Natural killer cell (primary cell): ENCODE measurements at regions not wholly inside any gene's neighbourhood (a gene's known extent, or its start where the extent isn't known, plus 50 kb on each side); places are given as distances from the start of the nearest gene placed in this dataset.

Source experiments
- ATAC-seq, 3 donors: fragments of 150-1000 bp in 2 of 3; fragments of 200-7000 bp in 1 of 3; cut with Tn5 transposase; 1 replicate in 1 of 3; 2 replicates in 2 of 3; pipeline ENCODE4 v1.10.0; 2021; ENCODE audit warnings: mild to moderate bottlenecking in 2 of 3, moderate library complexity in 2 of 3
- DNase-seq, 2 donors: peaks; one replicate each; pipeline versions ENCODE4 v3.0.0 to v3.0.0-alpha.2; 2013 to 2021; ENCODE audit warnings: mixed read lengths in 1 of 2
- H3K27ac ChIP-seq: one replicate; pipeline ENCODE4 v1.5.1; 2013; ENCODE audit warnings: mild to moderate bottlenecking, low read length
- H3K27me3 ChIP-seq: one replicate; pipeline ENCODE4 v1.6.1; 2013; ENCODE audit warnings: low read length; ENCODE audit not compliant: control insufficient read depth, insufficient read depth
- H3K36me3 ChIP-seq: one replicate; pipeline ENCODE4 v1.6.1; 2013; ENCODE audit warnings: low read length; ENCODE audit not compliant: control insufficient read depth, insufficient read depth
- H3K4me1 ChIP-seq: one replicate; pipeline ENCODE4 v1.6.1; 2013; ENCODE audit warnings: low read length; ENCODE audit not compliant: control insufficient read depth, insufficient read depth
- H3K4me3 ChIP-seq: one replicate; pipeline ENCODE4 v1.5.1; 2013; ENCODE audit warnings: low read length
- H3K9me3 ChIP-seq: one replicate; pipeline ENCODE4 v1.6.1; 2013; ENCODE audit warnings: low read length; ENCODE audit not compliant: control insufficient read depth, insufficient read depth
- H3K27ac Mint-ChIP-seq, 2 donors: one replicate each; pipeline ENCODE4 v1.8.0; 2022; ENCODE audit warnings: mild to moderate bottlenecking in 2 of 2, mixed read lengths in 2 of 2, moderate library complexity in 1 of 2
- H3K27me3 Mint-ChIP-seq, 2 donors: one replicate each; pipeline ENCODE4 v1.8.0; 2022; ENCODE audit warnings: low read depth in 2 of 2, mixed read lengths in 2 of 2
- H3K36me3 Mint-ChIP-seq: one replicate; pipeline ENCODE4 v1.8.0; 2022; ENCODE audit warnings: mixed read lengths
- H3K4me1 Mint-ChIP-seq, 2 donors: one replicate each; pipeline ENCODE4 v1.8.0; 2022; ENCODE audit warnings: mixed read lengths in 2 of 2
- H3K4me3 Mint-ChIP-seq: one replicate; pipeline ENCODE4 v1.8.0; 2022; ENCODE audit warnings: mild to moderate bottlenecking, moderate library complexity, mixed read lengths
- H3K9me3 Mint-ChIP-seq, 2 donors: one replicate each; pipeline ENCODE4 v1.8.0; 2022; ENCODE audit warnings: mixed read lengths in 2 of 2
- CTCF ChIP-seq: fragments of 200-600 bp; IDR thresholded peaks from one replicate; pipeline ENCODE4 v1.8.0; 2022; ENCODE audit warnings: antibody characterized with exemption
- WGBS: methylation state at CpG from one replicate; pipeline ENCODE4 v1.1.7; 2013; ENCODE audit warnings: missing lambda C conversion rate; ENCODE audit not compliant: insufficient coverage; 5-methylcytosine and 5-hydroxymethylcytosine counted together
- intact Hi-C: fragments of 100-400 bp; cut with micrococcal nuclease; formaldehyde crosslinking; loops from one replicate; pipeline ENCODE4 v1.14.2; 2022

- intact Hi-C loops = no loop called here
- TF ChIP-seq CTCF = no peak
- Mint-ChIP-seq H3K9me3 (peaks cover 15 to 28% of the 10 kb centered on the region in 2 donors), H3K4me1 (no peaks in the 10 kb centered on the region), H3K36me3 (peaks cover 7% of the 10 kb centered on the region), H3K27ac (no peak overlapping the region), H3K27me3 (no peaks in the 10 kb centered on the region), H3K4me3 (no peak overlapping the region)
- Histone ChIP-seq H3K27ac (no peak overlapping the region), H3K27me3 (no peaks in the 10 kb centered on the region), H3K36me3 (no peaks in the 10 kb centered on the region), H3K4me1 (no peaks in the 10 kb centered on the region), H3K9me3 (peaks cover 3% of the 10 kb centered on the region), H3K4me3 (no peak overlapping the region)
- 70% methylated on average over 2 of the region's 2 CpGs for WGBS
- ATAC-seq (no peak), DNase-seq (no peak)
These were observed 203.5 kb downstream of the TAF11L14 start for GRCh38 chr5:17837757-17838156.

GRCh38 chr5:17838469-17838868 is 204.2 kb downstream of the TAF11L14 start:
- intact Hi-C loops = no loop called here
- peaks cover 7% of the 10 kb centered on the region for H3K36me3 Mint-ChIP-seq
- DNase-seq = no peak
- 81% methylated on average over 3 of the region's 3 CpGs for WGBS
- no peaks in the 10 kb centered on the region for H3K36me3 ChIP-seq
- no peaks in the 10 kb centered on the region for H3K27me3 ChIP-seq
- H3K4me1 Mint-ChIP-seq = no peaks in the 10 kb centered on the region
- ATAC-seq = no peak
- H3K9me3 Mint-ChIP-seq = peaks cover 12 to 25% of the 10 kb centered on the region in 2 donors
- no peak overlapping the region for H3K27ac Mint-ChIP-seq
- H3K4me3 ChIP-seq = no peak overlapping the region
- no peaks in the 10 kb centered on the region for H3K4me1 ChIP-seq
- no peak overlapping the region for H3K27ac ChIP-seq
- no peaks in the 10 kb centered on the region for H3K27me3 Mint-ChIP-seq
- no peak overlapping the region for H3K4me3 Mint-ChIP-seq
- TF ChIP-seq CTCF = no peak
- peaks cover 3% of the 10 kb centered on the region for H3K9me3 ChIP-seq

- no peaks in the 10 kb centered on the region for H3K27me3 Mint-ChIP-seq
- ATAC-seq (no peak), DNase-seq (no peak)
- peaks cover 12 to 33% of the 10 kb centered on the region in 2 donors for H3K9me3 Mint-ChIP-seq
- H3K4me3 Mint-ChIP-seq = no peak overlapping the region
- Histone ChIP-seq H3K27ac (no peak overlapping the region), H3K9me3 (peaks cover 7% of the 10 kb centered on the region), H3K4me3 (no peak overlapping the region), H3K36me3 (no peaks in the 10 kb centered on the region), H3K4me1 (no peaks in the 10 kb centered on the region), H3K27me3 (no peaks in the 10 kb centered on the region)
- H3K36me3 Mint-ChIP-seq = peaks cover 7% of the 10 kb centered on the region
- H3K4me1 Mint-ChIP-seq = no peaks in the 10 kb centered on the region
- TF ChIP-seq CTCF = no peak
- intact Hi-C loops = no loop called here
- H3K27ac Mint-ChIP-seq = no peak overlapping the region
These were observed 205.6 kb downstream of the TAF11L14 start for GRCh38 chr5:17839848-17840247.

GRCh38 chr5:17846496-17846895 is 212.2 kb downstream of the TAF11L14 start:
- Histone ChIP-seq H3K4me3 (no peak overlapping the region), H3K27me3 (no peaks in the 10 kb centered on the region), H3K4me1 (no peaks in the 10 kb centered on the region), H3K27ac (no peak overlapping the region), H3K9me3 (peaks cover 7% of the 10 kb centered on the region), H3K36me3 (no peaks in the 10 kb centered on the region)
- no peak for ATAC-seq
- no peak overlapping the region for H3K27ac Mint-ChIP-seq
- no peaks in the 10 kb centered on the region for H3K36me3 Mint-ChIP-seq
- no peaks in the 10 kb centered on the region for H3K4me1 Mint-ChIP-seq
- intact Hi-C loops = no loop called here
- peaks cover 11 to 27% of the 10 kb centered on the region in 2 donors for H3K9me3 Mint-ChIP-seq
- no peaks in the 10 kb centered on the region for H3K27me3 Mint-ChIP-seq
- no peak overlapping the region for H3K4me3 Mint-ChIP-seq
- no peak for DNase-seq
- no peak for TF ChIP-seq CTCF
- WGBS = no CpG with 5 or more reads among the region's 2 CpGs
